ENCODE measurements at regions not wholly inside any gene's neighbourhood (a gene's known extent, or its start where the extent isn't known, plus 50 kb on each side); places are given as distances from the start of the nearest gene placed in this dataset.

- intact Hi-C loops (cut with DNase I): no loop called here
- TF ChIP-seq CTCF (IDR thresholded peaks at IDR 0.05): peak in 3 of 7 experiments; percentile 26 to 36 (median 34)
- no peak for TF ChIP-seq POLR2A (IDR thresholded peaks at IDR 0.05)
- ATAC-seq (no peak), DNase-seq (no peak)
- H3K36me3 ChIP-seq (replicated peaks in 1 of 2; ENCODE audit: insufficient read depth in 1 of 2, low read depth in 2 of 2): no peaks in the 10 kb centered on the region
- 45 to 47% methylated on average over 5 of the region's 5 CpGs for WGBS, 2 donors
- H3K9me3 ChIP-seq: no peaks in the 10 kb centered on the region
- no peaks in the 10 kb centered on the region for H3K27me3 ChIP-seq
- H3K4me3 ChIP-seq: no peak overlapping the region
- H3K4me1 ChIP-seq: no peaks in the 10 kb centered on the region
- H3K27ac ChIP-seq: no peak overlapping the region
Observed at GRCh38 chr12:115166698-115167315, 482.8 kb upstream of the TBX3 start.

DNA sequence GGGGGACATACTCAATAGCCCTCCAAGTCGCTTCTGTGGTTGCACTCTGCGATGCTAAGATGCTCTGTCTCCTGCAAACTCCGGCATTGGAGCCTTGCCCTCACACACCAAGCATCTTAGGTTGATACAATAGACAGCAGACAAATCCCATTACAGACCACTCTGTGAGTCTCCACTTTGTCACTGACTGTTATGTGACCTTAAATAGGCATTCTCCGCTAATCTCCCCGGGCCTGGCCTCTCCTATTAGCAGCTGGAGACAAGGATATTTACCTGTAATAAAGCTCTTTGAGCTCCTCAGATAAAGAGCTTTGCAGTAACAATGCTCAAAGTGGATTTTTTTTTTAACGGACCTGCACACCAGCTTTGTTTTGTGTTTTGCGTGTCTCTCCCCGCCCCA is 479.7 kb upstream of the TBX3 start:
- intact Hi-C loops (cut with DNase I): no loop called here
- Histone ChIP-seq H3K4me1 (no peaks in the 10 kb centered on the region), H3K4me3 (no peak overlapping the region), H3K36me3 (replicated peaks in 1 of 2; ENCODE audit: insufficient read depth in 1 of 2, low read depth in 2 of 2) (no peaks in the 10 kb centered on the region), H3K27me3 (no peaks in the 10 kb centered on the region), H3K9me3 (no peaks in the 10 kb centered on the region), H3K27ac (no peak overlapping the region)
- DNase-seq (no peak), ATAC-seq (no peak)
- TF ChIP-seq CTCF (IDR thresholded peaks at IDR 0.05) (no peak), POLR2A (IDR thresholded peaks at IDR 0.05) (no peak)
- WGBS, 2 donors: 41 to 56% methylated on average over 8 of the region's 8 CpGs

DNA sequence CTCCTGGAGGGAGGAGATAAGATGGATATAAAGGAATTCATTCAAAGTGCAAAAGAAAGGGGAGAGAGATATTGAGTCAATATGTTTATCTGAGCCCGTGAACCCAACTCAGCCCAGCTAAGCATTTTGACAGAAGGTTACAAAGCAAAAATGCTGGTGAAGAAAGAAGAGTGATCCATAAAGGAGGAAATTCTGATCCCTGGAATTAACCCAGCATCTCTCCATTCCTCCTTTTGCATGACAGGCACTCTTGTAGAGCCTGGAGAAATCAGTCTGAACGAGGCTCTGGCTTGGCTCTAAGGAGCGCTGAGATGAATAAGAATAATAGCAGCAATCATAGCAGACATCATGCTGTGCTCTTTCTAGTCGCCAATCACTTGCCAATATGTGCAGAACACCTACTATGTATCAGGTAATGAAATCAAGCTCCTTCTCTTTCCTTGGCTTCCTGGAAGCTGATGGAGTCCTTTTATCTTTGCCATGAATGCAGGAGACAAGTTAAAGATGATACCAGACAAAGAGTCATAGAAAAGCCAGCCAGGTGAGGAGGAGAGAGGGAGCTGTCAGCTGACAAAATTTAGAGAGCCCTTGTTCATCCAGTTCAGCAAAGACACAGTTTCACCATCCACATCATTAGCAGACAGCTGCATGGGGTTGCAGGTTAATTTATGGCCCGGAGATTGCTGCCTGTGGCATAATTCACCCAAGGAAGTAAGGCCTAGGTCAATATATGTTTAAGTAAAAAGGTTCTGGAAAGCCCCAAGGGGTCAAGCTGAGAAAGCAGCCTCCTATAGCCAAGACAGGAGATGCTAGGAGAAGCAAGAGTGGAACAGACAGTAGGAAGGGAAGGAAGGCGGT is 476.5 kb upstream of the TBX3 start:
- intact Hi-C loops (cut with DNase I): no loop called here
- ATAC-seq: no peak
- H3K36me3 ChIP-seq (replicated peaks in 1 of 2; ENCODE audit: insufficient read depth in 1 of 2, low read depth in 2 of 2): no peaks in the 10 kb centered on the region

DNA sequence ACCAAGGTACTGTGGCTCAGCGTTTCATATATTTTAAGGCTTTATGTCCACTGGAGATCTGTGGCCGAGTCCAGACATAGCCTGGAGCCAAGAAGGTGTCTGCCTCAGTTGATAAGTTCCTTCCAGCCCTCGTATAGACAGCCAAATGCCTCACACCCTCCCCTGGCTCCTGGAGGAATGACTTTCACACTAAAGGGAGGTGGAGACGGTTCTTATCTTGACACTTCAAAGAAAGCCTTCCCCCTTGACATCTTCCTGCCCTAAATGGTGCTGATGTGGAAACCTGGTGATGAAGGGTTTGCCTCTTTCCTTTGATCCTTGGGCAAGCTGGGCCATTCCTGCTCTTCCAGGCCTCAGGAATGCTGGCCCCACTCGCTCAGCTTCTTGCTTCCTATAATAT is 474.8 kb upstream of the TBX3 start:
- Histone ChIP-seq H3K4me1 (no peaks in the 10 kb centered on the region), H3K9me3 (no peaks in the 10 kb centered on the region), H3K27ac (no peak overlapping the region), H3K27me3 (no peaks in the 10 kb centered on the region), H3K36me3 (replicated peaks in 1 of 2; ENCODE audit: insufficient read depth in 1 of 2, low read depth in 2 of 2) (no peaks in the 10 kb centered on the region), H3K4me3 (no peak overlapping the region)
- no peak for ATAC-seq
- TF ChIP-seq POLR2A (IDR thresholded peaks at IDR 0.05) (no peak), CTCF (IDR thresholded peaks at IDR 0.05) (no peak)
- 34 to 71% methylated on average over 2 to 5 of the region's 5 CpGs for WGBS, 2 donors
- intact Hi-C loops (cut with DNase I): no loop called here
- DNase-seq: no peak

More for the DNA sequence above, 476.5 kb upstream of the TBX3 start:
- no peaks in the 10 kb centered on the region for H3K4me1 ChIP-seq
- TF ChIP-seq CTCF (IDR thresholded peaks at IDR 0.05) (no peak), POLR2A (IDR thresholded peaks at IDR 0.05) (no peak)
- H3K27ac ChIP-seq: no peak overlapping the region
- no peak for DNase-seq
- no peaks in the 10 kb centered on the region for H3K9me3 ChIP-seq
- no peak overlapping the region for H3K4me3 ChIP-seq
- whole genome bisulfite sequencing, 2 donors: 47 to 52% methylated on average over 6 of the region's 6 CpGs
- H3K27me3 ChIP-seq: no peaks in the 10 kb centered on the region
